ENCODE measurements at regions not wholly inside any gene's neighbourhood (a gene's known extent, or its start where the extent isn't known, plus 50 kb on each side); places are given as distances from the start of the nearest gene placed in this dataset.
"Not testable (repeated sequence)": the region's sequence is repeated elsewhere in the genome, so short reads cannot be mapped to it uniquely, and the experiment has no call there.

- intact Hi-C loops (cut with micrococcal nuclease; ENCODE audit: unreplicated experiment), result no loop called here
- no peak overlapping the region for H3K4me3 Mint-ChIP-seq (ENCODE audit: unreplicated experiment)
- POLR2A ChIA-PET, result no interaction called here
- H3K36me3 Mint-ChIP-seq (ENCODE audit: insufficient read depth, unreplicated experiment), result peaks cover 6% of the 10 kb centered on the region
- CTCF ChIA-PET, result no interaction called here
- TF ChIP-seq, protein P1, sequence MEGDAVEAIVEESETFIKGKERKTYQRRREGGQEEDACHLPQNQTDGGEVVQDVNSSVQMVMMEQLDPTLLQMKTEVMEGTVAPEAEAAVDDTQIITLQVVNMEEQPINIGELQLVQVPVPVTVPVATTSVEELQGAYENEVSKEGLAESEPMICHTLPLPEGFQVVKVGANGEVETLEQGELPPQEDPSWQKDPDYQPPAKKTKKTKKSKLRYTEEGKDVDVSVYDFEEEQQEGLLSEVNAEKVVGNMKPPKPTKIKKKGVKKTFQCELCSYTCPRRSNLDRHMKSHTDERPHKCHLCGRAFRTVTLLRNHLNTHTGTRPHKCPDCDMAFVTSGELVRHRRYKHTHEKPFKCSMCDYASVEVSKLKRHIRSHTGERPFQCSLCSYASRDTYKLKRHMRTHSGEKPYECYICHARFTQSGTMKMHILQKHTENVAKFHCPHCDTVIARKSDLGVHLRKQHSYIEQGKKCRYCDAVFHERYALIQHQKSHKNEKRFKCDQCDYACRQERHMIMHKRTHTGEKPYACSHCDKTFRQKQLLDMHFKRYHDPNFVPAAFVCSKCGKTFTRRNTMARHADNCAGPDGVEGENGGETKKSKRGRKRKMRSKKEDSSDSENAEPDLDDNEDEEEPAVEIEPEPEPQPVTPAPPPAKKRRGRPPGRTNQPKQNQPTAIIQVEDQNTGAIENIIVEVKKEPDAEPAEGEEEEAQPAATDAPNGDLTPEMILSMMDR (IDR thresholded peaks at IDR 0.05; ENCODE audit: insufficient read depth in 1 of 2, low read depth in 1 of 2, low read length in 1 of 2, severe bottlenecking in 1 of 2, unreplicated experiment in 1 of 2), result no peak
- no TSS peak for BruUV-seq (replicated peaks)
- no peaks in the 10 kb centered on the region for H3K9me3 Mint-ChIP-seq (ENCODE audit: unreplicated experiment)
- H3K4me1 Mint-ChIP-seq (ENCODE audit: low read depth, unreplicated experiment), result no peaks in the 10 kb centered on the region
- no peak for DNase-seq
- Histone ChIP-seq H3K27me3 (replicated peaks; ENCODE audit: control insufficient read depth, insufficient read depth, low read length) (no peaks in the 10 kb centered on the region), H3K9me3 (no peaks in the 10 kb centered on the region), H3K4me3 (ENCODE audit: low read depth, low read length) (no peak overlapping the region), H3K4me1 (no peaks in the 10 kb centered on the region), H3K36me3 (ENCODE audit: control insufficient read depth, insufficient read depth, low read length) (no peaks in the 10 kb centered on the region)
- H3K27me3 Mint-ChIP-seq (ENCODE audit: insufficient read depth, unreplicated experiment), result no peaks in the 10 kb centered on the region
- H3K27ac Mint-ChIP-seq (ENCODE audit: unreplicated experiment), result no peak overlapping the region
Measured at GRCh38 chr16:16983582-16983981, 487.2 kb downstream of the XYLT1 start.

DNA sequence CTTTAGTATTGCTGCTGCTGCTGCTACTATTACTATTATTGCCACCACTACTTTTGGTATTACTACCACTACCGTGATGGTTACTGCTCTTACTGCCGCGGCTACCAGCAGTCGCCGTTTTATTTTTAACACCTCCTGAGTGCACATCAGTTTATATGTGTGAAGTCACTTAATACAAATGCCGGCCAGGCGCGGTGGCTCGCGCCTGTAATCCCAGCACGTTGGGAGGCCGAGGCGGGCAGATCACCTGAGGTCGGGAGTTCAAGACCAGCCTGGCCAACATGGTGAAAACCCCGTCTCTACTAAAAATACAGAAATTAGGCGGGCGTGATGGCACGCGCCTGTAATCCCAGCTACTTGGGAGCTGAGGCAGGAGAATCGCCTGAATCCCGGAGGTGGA, 486.7 kb downstream of the XYLT1 start:
- H3K36me3 Mint-ChIP-seq (ENCODE audit: insufficient read depth, unreplicated experiment); H3K27me3 ChIP-seq (replicated peaks; ENCODE audit: control insufficient read depth, insufficient read depth, low read length); DNase-seq; BruUV-seq (replicated peaks); POLR2A ChIA-PET; H3K27me3 Mint-ChIP-seq (ENCODE audit: insufficient read depth, unreplicated experiment); H3K27ac Mint-ChIP-seq (ENCODE audit: unreplicated experiment); H3K9me3 ChIP-seq; H3K9me3 Mint-ChIP-seq (ENCODE audit: unreplicated experiment); H3K4me1 ChIP-seq; H3K4me1 Mint-ChIP-seq (ENCODE audit: low read depth, unreplicated experiment); CTCF ChIA-PET; intact Hi-C loops (cut with micrococcal nuclease; ENCODE audit: unreplicated experiment); H3K36me3 ChIP-seq (ENCODE audit: control insufficient read depth, insufficient read depth, low read length); H3K4me3 Mint-ChIP-seq (ENCODE audit: unreplicated experiment); H3K4me3 ChIP-seq (ENCODE audit: low read depth, low read length): not testable (repeated sequence)

GRCh38 chr16:16985707-16986106, 485.1 kb downstream of the XYLT1 start:
- H3K4me1 ChIP-seq, result no peaks in the 10 kb centered on the region
- H3K4me1 Mint-ChIP-seq (ENCODE audit: low read depth, unreplicated experiment), result no peaks in the 10 kb centered on the region
- no peak overlapping the region for H3K27ac Mint-ChIP-seq (ENCODE audit: unreplicated experiment)
- intact Hi-C loops (cut with micrococcal nuclease; ENCODE audit: unreplicated experiment), result no loop called here
- POLR2A ChIA-PET, result no interaction called here
- H3K4me3 ChIP-seq (ENCODE audit: low read depth, low read length), result no peak overlapping the region
- no peaks in the 10 kb centered on the region for H3K9me3 ChIP-seq
- H3K4me3 Mint-ChIP-seq (ENCODE audit: unreplicated experiment), result no peak overlapping the region
- no peaks in the 10 kb centered on the region for H3K9me3 Mint-ChIP-seq (ENCODE audit: unreplicated experiment)
- TF ChIP-seq, protein P1 (IDR thresholded peaks at IDR 0.05; ENCODE audit: insufficient read depth in 1 of 2, low read depth in 1 of 2, low read length in 1 of 2, severe bottlenecking in 1 of 2, unreplicated experiment in 1 of 2), result no peak
- no peaks in the 10 kb centered on the region for H3K27me3 ChIP-seq (replicated peaks; ENCODE audit: control insufficient read depth, insufficient read depth, low read length)
- no peaks in the 10 kb centered on the region for H3K36me3 ChIP-seq (ENCODE audit: control insufficient read depth, insufficient read depth, low read length)
- CTCF ChIA-PET, result no interaction called here
- peaks cover 6% of the 10 kb centered on the region for H3K36me3 Mint-ChIP-seq (ENCODE audit: insufficient read depth, unreplicated experiment)
- no peaks in the 10 kb centered on the region for H3K27me3 Mint-ChIP-seq (ENCODE audit: insufficient read depth, unreplicated experiment)
- no peak for DNase-seq
- no TSS peak for BruUV-seq (replicated peaks)

DNA sequence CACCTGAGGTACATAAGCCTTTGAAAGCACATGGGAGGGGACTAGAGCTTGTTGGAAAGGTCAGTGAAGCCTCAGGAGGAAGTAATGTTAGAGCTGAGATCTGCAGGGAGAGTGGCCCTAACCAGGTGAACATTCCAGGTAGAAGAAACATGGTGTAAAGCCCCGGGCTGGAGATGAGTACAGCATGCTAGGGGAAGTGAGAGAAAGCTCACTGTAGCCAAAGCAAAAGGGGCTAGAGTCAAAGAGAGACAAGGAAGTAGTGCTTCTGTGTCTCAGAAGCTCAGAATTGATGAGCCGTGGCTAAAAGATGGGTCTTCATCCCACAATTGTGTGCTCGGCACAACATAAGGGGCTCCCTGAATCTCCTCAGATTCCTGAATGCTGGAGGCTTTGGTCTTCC, 481.8 kb downstream of the XYLT1 start:
- Histone ChIP-seq H3K4me3 (ENCODE audit: low read depth, low read length) (no peak overlapping the region), H3K4me1 (no peaks in the 10 kb centered on the region), H3K36me3 (ENCODE audit: control insufficient read depth, insufficient read depth, low read length) (no peaks in the 10 kb centered on the region), H3K27me3 (replicated peaks; ENCODE audit: control insufficient read depth, insufficient read depth, low read length) (no peaks in the 10 kb centered on the region), H3K9me3 (no peaks in the 10 kb centered on the region)
- H3K36me3 Mint-ChIP-seq (ENCODE audit: insufficient read depth, unreplicated experiment), result peaks cover 6% of the 10 kb centered on the region
- TF ChIP-seq, protein P1 (IDR thresholded peaks at IDR 0.05; ENCODE audit: insufficient read depth in 1 of 2, low read depth in 1 of 2, low read length in 1 of 2, severe bottlenecking in 1 of 2, unreplicated experiment in 1 of 2), result no peak
- ChIA-PET POLR2A (no interaction called here), CTCF (no interaction called here)
- no peak overlapping the region for H3K27ac Mint-ChIP-seq (ENCODE audit: unreplicated experiment)
- intact Hi-C loops (cut with micrococcal nuclease; ENCODE audit: unreplicated experiment), result no loop called here
- no peaks in the 10 kb centered on the region for H3K27me3 Mint-ChIP-seq (ENCODE audit: insufficient read depth, unreplicated experiment)
- no peak for DNase-seq
- no peaks in the 10 kb centered on the region for H3K9me3 Mint-ChIP-seq (ENCODE audit: unreplicated experiment)
- no peaks in the 10 kb centered on the region for H3K4me1 Mint-ChIP-seq (ENCODE audit: low read depth, unreplicated experiment)
- BruUV-seq (replicated peaks), result no TSS peak
- no peak overlapping the region for H3K4me3 Mint-ChIP-seq (ENCODE audit: unreplicated experiment)
